Stimulated activated CD8-positive, alpha-beta memory T cell treated with anti-CD3 and anti-CD28 coated beads, Interleukin-12 subunit alpha, Interleukin-12 subunit beta, amount 100 ng/mL, for 4 hours (primary cell): ENCODE measurements at regions not wholly inside any gene's neighbourhood (a gene's known extent, or its start where the extent isn't known, plus 50 kb on each side); places are given as distances from the start of the nearest gene placed in this dataset.

ENCODE experiments used
- DNase-seq: peaks from one replicate; pipeline ENCODE4 v3.0.0-alpha.2; 2020; ENCODE audit warnings: low read depth

DNA sequence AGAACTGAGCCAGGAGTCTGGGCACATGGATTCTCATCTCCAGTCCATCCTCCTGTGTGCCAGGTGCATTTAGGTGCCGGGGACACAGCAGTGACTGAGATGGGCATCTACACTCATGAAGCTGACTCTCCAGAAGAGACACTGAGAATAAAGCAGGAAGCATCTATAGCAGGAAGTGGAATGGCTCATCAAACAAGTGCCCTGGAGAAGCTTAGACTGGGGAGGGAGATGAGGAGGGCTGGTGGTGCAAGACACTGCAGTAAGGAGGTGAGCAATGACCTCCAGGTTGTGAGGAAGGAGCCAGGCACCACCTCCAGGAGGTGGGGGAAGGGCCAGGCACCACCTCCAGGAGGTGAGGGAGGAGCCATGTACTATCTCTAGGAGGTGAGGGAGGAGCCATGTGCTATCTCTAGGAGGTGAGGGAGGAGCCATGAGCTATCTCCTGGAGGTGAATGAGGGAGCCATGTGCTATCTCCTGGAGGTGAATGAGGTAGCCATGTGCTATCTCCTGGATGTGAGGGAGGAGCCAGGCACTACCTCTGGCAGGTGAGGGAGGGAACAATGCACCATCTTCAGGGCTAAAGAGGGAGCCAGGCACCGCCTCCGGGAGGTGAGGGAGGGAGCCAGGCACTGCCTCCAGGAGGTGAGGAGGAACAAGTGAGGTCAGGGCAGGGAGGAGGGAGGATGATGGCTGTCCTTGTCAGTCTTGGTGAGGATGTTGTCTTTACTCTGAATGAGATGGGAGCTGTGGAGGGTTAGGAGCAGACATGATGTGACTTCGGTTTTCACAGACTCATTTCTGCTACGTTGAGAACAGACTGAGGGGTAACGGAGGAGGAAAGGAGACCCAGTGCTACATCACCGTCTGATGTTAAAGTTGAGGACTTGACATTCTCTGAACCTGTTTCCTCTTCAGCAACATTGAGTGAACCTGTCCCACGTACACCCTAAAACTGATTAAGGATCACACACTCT lies 961.9 kb upstream of the TMEM132C start:
- DNase-seq = no peak

GRCh38 chr12:127306604-127307215 lies 960.3 kb upstream of the TMEM132C start:
- DNase-seq = no peak

- DNase-seq = no peak
Observed at GRCh38 chr12:127307528-127307927, 959.4 kb upstream of the TMEM132C start.

DNA sequence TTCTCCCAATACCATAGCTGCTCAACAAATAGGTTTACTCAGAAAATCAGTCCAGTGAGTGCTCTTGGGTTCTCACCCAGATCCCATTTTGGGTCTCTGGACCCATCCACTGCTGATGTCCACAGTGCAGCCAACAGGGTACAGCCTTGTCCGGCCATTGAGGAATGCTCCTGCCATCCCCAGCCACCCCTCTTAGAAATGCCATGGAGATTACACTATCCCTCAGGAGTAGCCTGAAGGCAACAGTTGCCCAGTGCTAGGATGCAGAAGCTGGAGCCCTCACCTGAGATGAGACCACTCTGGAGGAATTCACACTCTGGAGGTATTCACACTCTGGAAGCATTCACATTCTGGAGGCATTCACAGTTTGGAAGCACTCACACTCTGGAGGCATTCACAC lies 958.8 kb upstream of the TMEM132C start:
- no peak for DNase-seq

- no peak for DNase-seq
Observed at GRCh38 chr12:127310548-127310947, 956.4 kb upstream of the TMEM132C start.

DNA sequence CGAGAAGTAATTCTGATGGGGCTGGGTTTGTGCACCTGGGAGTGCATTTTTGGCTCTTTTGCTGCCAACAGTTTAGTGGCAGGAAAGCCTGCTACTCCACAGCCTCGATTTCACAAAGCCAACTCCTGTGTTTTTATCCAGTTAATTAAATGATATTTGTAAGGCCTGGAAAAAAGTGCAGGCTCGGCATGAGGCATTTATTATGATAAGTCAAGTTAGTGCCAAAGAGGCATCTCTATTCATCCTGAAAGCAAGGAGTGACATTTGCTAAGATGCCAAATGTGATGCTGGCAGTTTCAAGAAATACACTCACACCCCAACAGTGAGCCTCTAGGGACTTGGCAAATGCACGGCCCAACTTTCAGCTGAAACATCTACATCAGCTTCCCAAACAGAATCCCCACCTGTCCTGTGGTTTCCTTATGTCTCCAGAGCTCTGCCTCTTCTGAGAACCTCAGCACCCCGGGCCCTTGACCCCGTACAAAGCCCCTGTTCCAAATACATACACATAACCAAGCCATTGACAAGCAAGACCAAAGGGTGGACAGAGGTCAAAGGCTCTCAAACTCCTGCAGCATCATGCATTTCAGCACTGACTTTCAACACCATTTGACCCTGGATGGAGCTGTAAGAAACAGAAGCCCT lies 955.1 kb upstream of the TMEM132C start:
- DNase-seq = no peak

- DNase-seq = no peak
Observed at GRCh38 chr12:127324681-127325080, 942.3 kb upstream of the TMEM132C start.

- no peak for DNase-seq
Observed at GRCh38 chr12:127327986-127328385, 939.0 kb upstream of the TMEM132C start.

DNA sequence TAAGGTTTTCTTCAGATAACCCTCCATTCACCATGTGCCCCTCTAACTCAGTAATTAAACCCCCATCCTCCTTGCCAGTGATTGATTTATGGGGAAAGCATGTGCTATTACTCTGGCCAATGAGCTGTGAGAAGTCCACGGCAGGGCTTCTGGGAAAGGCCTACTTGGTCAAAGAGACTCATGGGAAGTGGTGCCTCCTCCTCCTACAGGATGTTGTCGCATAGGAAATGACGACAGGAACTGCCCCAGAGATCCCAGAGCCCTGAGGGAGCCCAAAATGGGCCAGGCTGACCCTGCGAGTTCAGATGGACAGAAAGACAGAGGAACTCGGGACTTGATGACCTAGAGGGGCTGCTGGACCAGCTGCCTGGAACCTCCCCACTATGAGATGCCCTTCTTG lies 938.1 kb upstream of the TMEM132C start:
- DNase-seq = no peak

- no peak for DNase-seq
Observed at GRCh38 chr12:127334365-127334764, 932.6 kb upstream of the TMEM132C start.

DNA sequence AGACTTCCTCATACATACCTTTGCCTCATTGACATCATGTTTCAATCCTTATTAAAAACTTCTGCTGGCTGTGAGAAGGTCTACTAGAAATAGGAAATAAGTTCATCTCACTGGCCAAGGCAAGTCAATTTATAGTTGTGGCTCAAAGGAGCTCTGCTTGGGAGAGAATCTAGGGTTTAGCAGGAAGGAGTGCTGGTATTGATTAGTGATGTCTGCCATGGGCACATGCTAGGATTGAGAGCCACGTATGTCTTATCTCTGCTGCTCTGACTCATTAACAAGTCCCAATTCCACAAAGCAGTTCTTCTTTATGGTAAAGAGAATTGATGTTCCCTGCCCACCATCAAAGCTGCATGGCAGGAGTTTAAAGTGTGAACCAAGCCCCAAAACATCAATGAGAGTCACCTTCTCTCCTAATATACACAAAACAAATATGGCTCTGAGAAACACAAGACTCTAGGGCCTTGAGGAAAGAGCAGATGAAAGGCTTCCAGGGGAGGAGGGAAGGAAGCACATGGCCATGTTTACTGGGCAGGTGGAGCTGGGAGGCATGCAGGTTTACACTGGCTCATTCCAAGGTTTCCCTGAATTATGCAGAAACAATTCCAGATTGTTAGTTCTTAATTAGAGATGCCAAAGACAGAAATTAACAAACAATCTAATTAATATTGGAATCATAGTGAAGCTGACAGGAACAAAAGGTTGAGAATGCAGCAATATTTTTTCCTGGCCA lies 931.9 kb upstream of the TMEM132C start:
- DNase-seq = no peak

DNA sequence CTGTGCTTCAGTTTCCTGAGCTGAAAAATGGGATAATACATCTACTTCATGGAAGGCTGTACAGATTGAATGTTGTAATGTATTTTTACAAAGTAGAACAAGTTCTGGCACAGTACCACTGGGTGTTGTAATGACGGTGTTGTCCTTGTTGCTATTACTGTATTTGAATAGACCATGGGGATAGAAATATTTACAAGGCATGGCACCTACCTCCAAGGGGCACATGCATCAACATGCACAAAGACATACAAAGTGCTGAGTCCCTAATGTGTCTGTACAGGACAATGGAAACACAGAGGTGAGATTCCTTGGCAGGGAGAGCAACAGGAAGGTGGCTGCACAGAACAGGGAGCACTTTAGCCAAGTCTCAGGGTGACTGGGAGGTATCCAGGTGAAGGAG lies 930.6 kb upstream of the TMEM132C start:
- DNase-seq = no peak

DNA sequence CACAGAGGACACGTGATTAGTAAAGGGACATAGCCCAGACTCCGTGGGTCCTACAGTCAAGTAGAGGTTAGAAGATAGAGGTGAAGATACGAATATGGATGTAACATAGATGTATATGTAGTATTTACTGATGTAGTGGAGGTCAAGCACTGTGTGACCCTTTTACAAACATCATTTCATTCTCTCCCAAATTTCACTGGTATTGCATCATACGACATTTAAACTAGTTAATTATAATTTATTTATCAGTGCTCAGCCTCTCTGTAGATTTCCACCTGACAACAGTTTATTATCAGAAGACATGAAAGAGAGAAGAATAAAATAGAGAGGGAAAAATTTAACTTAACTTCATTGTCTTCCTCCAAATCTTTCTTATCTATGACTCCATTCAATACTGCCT lies 927.9 kb upstream of the TMEM132C start:
- DNase-seq = no peak

GRCh38 chr12:127340381-127340780 lies 926.6 kb upstream of the TMEM132C start:
- DNase-seq = no peak

DNA sequence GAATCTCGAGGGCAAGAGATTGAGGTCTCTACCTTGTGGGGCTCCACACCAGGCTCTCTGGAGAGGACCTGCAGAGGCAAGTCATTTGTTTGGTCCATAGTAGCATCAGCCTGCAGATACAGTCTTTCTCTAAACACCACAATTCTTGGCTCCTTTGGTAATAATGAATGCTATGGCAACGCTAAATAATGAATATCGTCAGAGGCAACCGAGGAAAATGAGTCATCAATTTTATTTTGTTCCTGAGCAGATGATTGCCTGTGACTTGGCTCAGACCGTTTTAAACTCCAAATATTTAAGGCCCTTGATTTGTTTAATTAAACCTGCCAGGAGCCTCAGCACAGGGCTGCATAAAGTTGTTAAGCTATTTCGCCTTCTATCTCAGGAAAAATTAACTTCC lies 924.1 kb upstream of the TMEM132C start:
- DNase-seq = no peak

- DNase-seq = no peak
Observed at GRCh38 chr12:127343940-127344339, 923.0 kb upstream of the TMEM132C start.

DNA sequence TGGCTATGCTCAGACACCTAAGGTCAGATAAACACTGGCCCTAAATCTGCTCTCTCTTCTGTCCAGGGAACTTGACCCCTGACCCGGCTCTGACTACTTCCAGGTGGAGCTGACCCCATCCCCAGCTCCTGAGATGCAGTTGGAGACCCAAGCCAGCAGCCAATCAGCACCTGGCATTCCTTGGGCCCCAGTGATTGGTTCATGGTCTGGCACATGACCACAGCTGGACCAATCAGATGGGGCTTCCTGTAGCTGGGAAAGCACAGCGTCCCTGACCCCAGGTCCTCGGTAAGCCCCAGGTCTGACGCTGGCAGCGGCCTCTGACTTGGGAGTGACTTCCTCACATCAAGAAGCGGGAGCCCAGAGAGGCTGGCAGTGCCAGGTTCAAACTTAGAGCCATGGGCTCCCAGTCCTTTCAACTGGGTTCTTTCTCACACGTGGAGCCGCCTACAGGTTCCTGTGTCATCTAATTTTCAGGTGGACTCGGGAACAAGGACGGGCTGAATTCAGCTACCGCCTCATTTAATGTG lies 915.4 kb upstream of the TMEM132C start:
- DNase-seq = no peak

GRCh38 chr12:127355061-127355841 lies 911.7 kb upstream of the TMEM132C start:
- DNase-seq = no peak

DNA sequence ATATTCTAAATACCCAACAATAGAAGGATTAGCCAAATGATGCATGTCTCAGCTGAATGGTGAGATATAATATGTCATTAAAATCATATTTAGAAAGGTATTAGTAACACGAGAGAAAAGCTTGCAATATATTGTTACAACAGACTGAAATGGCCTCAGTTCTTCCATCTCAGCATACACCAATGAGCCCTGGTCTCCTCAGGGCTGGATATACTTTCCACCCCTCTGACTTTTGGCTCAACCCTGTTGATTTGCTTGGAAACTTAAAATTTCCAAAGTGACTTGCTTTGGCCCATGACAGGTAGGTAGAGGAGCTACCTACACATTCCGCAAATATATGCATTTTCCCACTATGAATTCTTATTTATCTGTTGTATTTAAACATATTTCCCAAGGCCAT lies 908.1 kb upstream of the TMEM132C start:
- DNase-seq = no peak

DNA sequence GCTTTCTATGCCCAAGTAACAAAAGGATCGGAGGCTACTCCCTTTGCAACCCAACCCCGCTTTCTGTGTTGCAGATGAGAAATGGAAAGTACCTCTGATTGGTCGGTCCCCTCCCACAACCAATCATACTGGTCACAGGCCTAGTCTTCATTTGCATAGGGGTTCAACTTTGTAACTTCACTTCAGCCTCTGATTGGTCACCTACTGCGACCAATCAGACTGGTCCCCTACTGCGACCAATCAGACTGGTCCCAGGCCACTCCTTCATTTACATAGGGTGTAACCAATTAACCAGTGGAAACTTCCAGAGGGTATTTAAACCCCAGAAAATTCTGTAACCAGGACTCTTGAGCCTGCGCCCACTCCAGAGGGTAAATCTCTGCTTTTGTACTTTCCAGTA lies 906.4 kb upstream of the TMEM132C start:
- DNase-seq = no peak

DNA sequence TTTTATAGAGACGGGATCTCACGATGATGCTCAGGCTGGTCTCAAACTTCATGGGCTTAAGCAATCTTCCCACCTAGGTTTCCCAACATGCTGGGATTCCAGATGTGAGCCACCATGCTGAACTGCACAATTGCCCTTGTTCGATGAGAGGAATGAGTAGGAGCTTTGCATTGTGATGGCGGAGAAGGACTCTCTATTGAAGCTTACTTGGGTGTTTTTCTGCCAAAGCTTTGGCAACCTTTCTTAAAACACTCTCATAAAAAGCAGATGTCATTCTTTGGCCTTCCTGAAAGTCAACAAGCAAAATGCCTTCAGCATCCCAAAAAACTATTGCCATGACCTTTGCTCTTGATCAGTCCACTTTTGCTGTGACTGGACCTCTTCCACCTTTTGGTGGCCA lies 904.8 kb upstream of the TMEM132C start:
- no peak for DNase-seq
